ENCODE measurements at regions not wholly inside any gene's neighbourhood (a gene's known extent, or its start where the extent isn't known, plus 50 kb on each side); places are given as distances from the start of the nearest gene placed in this dataset.

DNA sequence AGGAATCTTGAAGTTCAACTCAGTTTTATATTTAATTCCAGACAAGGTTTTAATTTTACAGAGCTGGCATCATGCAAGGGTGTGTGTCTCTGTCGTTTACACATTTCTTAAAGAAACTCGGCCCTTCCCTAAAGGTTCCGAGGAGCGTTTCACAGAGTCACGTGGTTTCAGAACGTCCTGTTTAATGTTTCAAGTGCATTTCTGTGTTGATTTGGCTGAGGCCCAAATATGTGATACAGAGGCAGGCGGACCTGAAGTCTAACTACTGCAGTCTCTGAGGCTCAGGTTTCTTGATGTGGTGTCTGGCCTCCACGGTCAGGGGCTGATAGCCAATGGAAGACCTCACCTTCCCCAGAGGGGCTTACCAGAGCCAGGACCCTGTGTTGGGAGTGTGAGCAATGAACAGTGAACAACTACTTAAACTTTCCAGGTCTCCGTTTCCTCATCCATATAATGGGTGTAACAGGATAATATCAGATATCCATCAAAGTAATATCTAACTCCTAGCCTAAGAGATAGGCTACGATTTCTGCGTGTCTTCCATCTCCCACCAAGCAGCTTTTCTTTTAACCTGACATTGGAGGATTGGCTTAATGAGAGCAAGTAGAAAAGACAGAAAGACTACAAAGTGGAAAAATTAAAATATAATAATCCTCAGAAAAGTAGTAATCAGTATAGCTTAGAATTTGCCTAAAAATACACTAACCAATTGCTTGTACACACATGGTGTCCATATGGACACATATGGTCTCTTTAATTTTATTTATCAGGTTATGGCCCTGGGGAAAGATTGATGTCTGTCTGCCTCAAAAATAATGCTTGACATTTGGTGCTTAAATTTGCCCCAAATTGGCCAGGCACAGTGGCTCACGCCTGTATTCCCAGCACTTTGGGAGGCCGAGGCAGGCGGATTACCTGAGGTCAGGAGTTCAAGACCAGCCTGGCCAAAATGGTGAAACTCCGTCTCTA, 50.0 kb upstream of the TRIM2 start:
- TF ChIP-seq CTCF (IDR thresholded peaks at IDR 0.05; ENCODE audit: borderline replicate concordance, extremely low read depth, low read length, poor library complexity, severe bottlenecking): no peak
- no peak for TF ChIP-seq EZH2 (IDR thresholded peaks at IDR 0.05; ENCODE audit: borderline replicate concordance, low read depth, low read length, severe bottlenecking)
